Heart left ventricle (tissue), 13 donors: ENCODE measurements at regions not wholly inside any gene's neighbourhood (a gene's known extent, or its start where the extent isn't known, plus 50 kb on each side); places are given as distances from the start of the nearest gene placed in this dataset.

Source experiments
- POLR2A ChIP-seq, 2 donors: fragments of 450-650 bp; IDR thresholded peaks; one replicate each; pipeline ENCODE4 v1.6.1; 2017; ENCODE audit warnings: antibody characterized with exemption in 2 of 2, mild to moderate bottlenecking in 2 of 2, moderate library complexity in 2 of 2
- TF ChIP-seq, protein P1 (sequence below), 12 donors: fragments of 200-600 bp; sonication (generic) in 4 of 12; IDR thresholded peaks; one replicate each; pipeline versions ENCODE4 v1.5.0 to v1.8.0; 2018 to 2022; ENCODE audit warnings: antibody characterized with exemption in 12 of 12, mild to moderate bottlenecking in 5 of 12
- donor health status: ischemic (EF 13 %, LVEDD 7.1; RV severe dilation, severe dysfunction).
- donor health status: DM: no; HTN: yes; CAD: no.
- donor health status: DM: no; HTN: no; CAD: no.
- donor health status: ischemic (EF 25% LVEDD 6.9; RV normal size, moderate dysfunction).
- donor health status: ischemic (EF 25% LVEDD 5.7; RV mildly dilated, moderate dysfunction).
- donor health status: ischemic (EF 35%, LVEDD 5.7; RV mildly dilated, moderate dysfunction).
- donor health status: nonischemic (EF 11% LVEDD 7.7; RV severe dilation, severe dysfunction).
- donor health status: DM: yes; HTN: yes; CAD: no.
- donor health status: PGD.
- donor health status: ischemic (EF 29% LVEDD 5.4; RV normal size, mild dysfunction).
- donor health status: nonischemic (EF 23%, LVEDD 6.1; RV moderate dilation, normal function).

DNA sequence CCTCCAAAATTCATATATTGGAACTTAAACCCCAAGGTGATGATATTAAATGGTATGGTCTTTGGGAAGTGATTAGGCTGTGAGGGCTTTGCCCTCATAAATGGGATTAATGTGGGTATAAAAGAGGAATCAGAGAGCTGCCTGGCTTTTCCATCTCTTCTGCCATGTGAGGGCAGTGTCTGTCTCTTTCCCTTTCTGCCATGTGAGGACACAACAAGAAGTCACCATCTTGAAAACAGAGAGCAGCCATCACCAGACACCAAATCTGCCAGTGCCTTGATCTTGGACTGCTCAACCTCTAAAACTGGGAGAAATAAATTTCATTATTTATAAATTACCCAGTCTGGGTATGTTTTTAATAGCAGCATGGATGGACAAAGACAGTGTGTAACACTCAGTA, 263.0 kb downstream of the PAX1 start:
- TF ChIP-seq, protein P1, sequence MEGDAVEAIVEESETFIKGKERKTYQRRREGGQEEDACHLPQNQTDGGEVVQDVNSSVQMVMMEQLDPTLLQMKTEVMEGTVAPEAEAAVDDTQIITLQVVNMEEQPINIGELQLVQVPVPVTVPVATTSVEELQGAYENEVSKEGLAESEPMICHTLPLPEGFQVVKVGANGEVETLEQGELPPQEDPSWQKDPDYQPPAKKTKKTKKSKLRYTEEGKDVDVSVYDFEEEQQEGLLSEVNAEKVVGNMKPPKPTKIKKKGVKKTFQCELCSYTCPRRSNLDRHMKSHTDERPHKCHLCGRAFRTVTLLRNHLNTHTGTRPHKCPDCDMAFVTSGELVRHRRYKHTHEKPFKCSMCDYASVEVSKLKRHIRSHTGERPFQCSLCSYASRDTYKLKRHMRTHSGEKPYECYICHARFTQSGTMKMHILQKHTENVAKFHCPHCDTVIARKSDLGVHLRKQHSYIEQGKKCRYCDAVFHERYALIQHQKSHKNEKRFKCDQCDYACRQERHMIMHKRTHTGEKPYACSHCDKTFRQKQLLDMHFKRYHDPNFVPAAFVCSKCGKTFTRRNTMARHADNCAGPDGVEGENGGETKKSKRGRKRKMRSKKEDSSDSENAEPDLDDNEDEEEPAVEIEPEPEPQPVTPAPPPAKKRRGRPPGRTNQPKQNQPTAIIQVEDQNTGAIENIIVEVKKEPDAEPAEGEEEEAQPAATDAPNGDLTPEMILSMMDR (IDR thresholded peaks at IDR 0.05): no peak
- TF ChIP-seq POLR2A (IDR thresholded peaks at IDR 0.05): no peak
